GM23338 (cell line): ENCODE measurements at regions not wholly inside any gene's neighbourhood (a gene's known extent, or its start where the extent isn't known, plus 50 kb on each side); places are given as distances from the start of the nearest gene placed in this dataset.

Experiments used
- ATAC-seq: fragments of 200-7000 bp; cut with Tn5 transposase; 3 replicates; pipeline ENCODE4 v1.9.1; 2020
- DNase-seq: peaks from one replicate; pipeline ENCODE4 v3.0.0-alpha.2; 2015; ENCODE audit warnings: low spot score
- H2AFZ ChIP-seq: fragments of 200-600 bp; sonication (generic); 2 replicates; pipeline ENCODE4 v1.8.0; 2016; ENCODE audit warnings: antibody characterized with exemption, mild to moderate bottlenecking, moderate library complexity
- H3F3A ChIP-seq: fragments of 200-600 bp; sonication (generic); replicated peaks from 2 replicates; pipeline ENCODE4 v1.8.0; 2017; ENCODE audit warnings: antibody characterized with exemption, mixed run types, low read depth
- H3K27ac ChIP-seq: fragments of 200-600 bp; sonication (generic); 2 replicates; pipeline ENCODE4 v1.6.1; 2016; ENCODE audit warnings: low read depth
- H3K27me3 ChIP-seq: fragments of 200-600 bp; sonication (generic); 2 replicates; pipeline ENCODE4 v1.8.0; 2016; ENCODE audit warnings: mild to moderate bottlenecking, mixed run types, moderate library complexity; ENCODE audit not compliant: insufficient read depth
- H3K36me3 ChIP-seq: fragments of 200-600 bp; sonication (generic); 2 replicates; pipeline ENCODE4 v1.8.0; 2016; ENCODE audit warnings: mild to moderate bottlenecking; ENCODE audit not compliant: insufficient read depth
- H3K4me1 ChIP-seq: fragments of 200-600 bp; sonication (generic); 2 replicates; pipeline ENCODE4 v1.8.0; 2016; ENCODE audit warnings: mild to moderate bottlenecking, moderate library complexity; ENCODE audit not compliant: insufficient read depth
- H3K4me2 ChIP-seq: fragments of 200-600 bp; sonication (generic); 2 replicates; pipeline ENCODE4 v1.7.1; 2017; ENCODE audit warnings: mixed run types
- H3K4me3 ChIP-seq: fragments of 200-600 bp; sonication (generic); 2 replicates; pipeline ENCODE4 v1.6.1; 2016; ENCODE audit warnings: mixed run types
- H3K79me2 ChIP-seq: fragments of 200-600 bp; sonication (generic); replicated peaks from 2 replicates; pipeline ENCODE4 v1.8.0; 2017; ENCODE audit warnings: mild to moderate bottlenecking; ENCODE audit not compliant: insufficient read depth
- H3K9me2 ChIP-seq: fragments of 200-600 bp; sonication (generic); 2 replicates; pipeline ENCODE4 v1.8.0; 2017; ENCODE audit not compliant: insufficient read depth
- H4K20me1 ChIP-seq: fragments of 200-600 bp; sonication (generic); replicated peaks from 2 replicates; pipeline ENCODE4 v1.8.0; 2017; ENCODE audit warnings: mild to moderate bottlenecking; ENCODE audit not compliant: insufficient read depth
- H3K27ac Mint-ChIP-seq: 2 replicates; pipeline ENCODE4 v1.8.0; 2020; ENCODE audit warnings: inconsistent platforms, mild to moderate bottlenecking, moderate library complexity, mixed read lengths
- H3K27me3 Mint-ChIP-seq: 3 replicates; pipeline ENCODE4 v1.8.0; 2022; ENCODE audit warnings: low read depth, mild to moderate bottlenecking, moderate library complexity, mixed read lengths, inconsistent platforms; ENCODE audit not compliant: insufficient read depth, poor library complexity
- H3K36me3 Mint-ChIP-seq: 3 replicates; pipeline ENCODE4 v1.8.0; 2021; ENCODE audit warnings: low read depth, mild to moderate bottlenecking, inconsistent platforms, moderate library complexity, mixed read lengths
- H3K4me1 Mint-ChIP-seq: 3 replicates; pipeline ENCODE4 v1.8.0; 2020; ENCODE audit warnings: mild to moderate bottlenecking, inconsistent platforms, mixed read lengths
- H3K4me3 Mint-ChIP-seq: 3 replicates; pipeline ENCODE4 v1.8.0; 2021; ENCODE audit warnings: moderate library complexity, mild to moderate bottlenecking, inconsistent platforms, mixed read lengths
- H3K9me3 Mint-ChIP-seq: 3 replicates; pipeline ENCODE4 v1.8.0; 2020; ENCODE audit warnings: moderate library complexity, mild to moderate bottlenecking, inconsistent platforms, mixed read lengths
- CREB1 ChIP-seq: fragments of 250-450 bp; sonication (Bioruptor Pico); IDR thresholded peaks from 2 replicates; pipeline ENCODE4 v1.5.0; 2020; ENCODE audit warnings: low read depth, mild to moderate bottlenecking, moderate library complexity
- CTCF ChIP-seq, 2 experiments: fragments of 200-600 bp in 1 of 2; sonication (generic) in 1 of 2; conservative IDR thresholded peaks; 2 replicates each; pipeline versions ENCODE4 v1.5.1 to v1.6.1; 2016 to 2017; ENCODE audit warnings: antibody characterized with exemption in 2 of 2, low read depth in 2 of 2, mild to moderate bottlenecking in 2 of 2, moderate library complexity in 1 of 2
- ETS1 ChIP-seq: IDR thresholded peaks from 2 replicates; pipeline ENCODE4 v1.6.1; 2016; ENCODE audit warnings: antibody characterized with exemption
- EZH2 ChIP-seq: fragments of 200-600 bp; sonication (generic); IDR thresholded peaks from one replicate; pipeline ENCODE4 v1.8.0; 2017; ENCODE audit warnings: antibody characterized with exemption, mild to moderate bottlenecking, low read depth; ENCODE audit not compliant: unreplicated experiment
- EZH2phosphoT487 ChIP-seq: fragments of 200-600 bp; sonication (generic); IDR thresholded peaks from one replicate; pipeline ENCODE4 v1.8.1; 2018; ENCODE audit warnings: antibody characterized with exemption; ENCODE audit not compliant: unreplicated experiment
- JUNB ChIP-seq: IDR thresholded peaks from one replicate; pipeline ENCODE4 v1.6.1; 2016; ENCODE audit warnings: antibody characterized with exemption; ENCODE audit not compliant: unreplicated experiment
- NANOG ChIP-seq: IDR thresholded peaks from 2 replicates; pipeline ENCODE4 v1.6.1; 2016; ENCODE audit warnings: antibody characterized with exemption, borderline replicate concordance
- POLR2AphosphoS5 ChIP-seq: IDR thresholded peaks from 2 replicates; pipeline ENCODE4 v1.6.1; 2016; ENCODE audit warnings: antibody characterized with exemption, low read depth
- REST ChIP-seq: IDR thresholded peaks from one replicate; pipeline ENCODE4 v1.6.1; 2018; ENCODE audit warnings: antibody characterized with exemption; ENCODE audit not compliant: unreplicated experiment
- STAT1 ChIP-seq: IDR thresholded peaks from one replicate; pipeline ENCODE4 v1.6.1; 2016; ENCODE audit warnings: antibody characterized with exemption; ENCODE audit not compliant: unreplicated experiment
- ZNF114 ChIP-seq: fragments of 250-450 bp; sonication (Bioruptor Pico); IDR thresholded peaks from 2 replicates; pipeline ENCODE4 v1.5.0; 2020; ENCODE audit warnings: mild to moderate bottlenecking, moderate library complexity
- ZNF331 ChIP-seq: fragments of 250-450 bp; sonication (Bioruptor Pico); IDR thresholded peaks from 2 replicates; pipeline ENCODE4 v1.5.0; 2020; ENCODE audit warnings: low read depth, mild to moderate bottlenecking, moderate library complexity
- ZNF462 ChIP-seq: fragments of 250-450 bp; sonication (Bioruptor Pico); IDR thresholded peaks from 2 replicates; pipeline ENCODE4 v1.5.0; 2020; ENCODE audit warnings: mild to moderate bottlenecking, moderate library complexity

- H3K9me3 Mint-ChIP-seq: peaks cover 3% of the 10 kb centered on the region; the same call in 2 of the 3 replicates
Observed at GRCh38 chr2:82528288-82528687, 1930.8 kb downstream of the SUCLG1 start.

More at GRCh38 chr2:82528288-82528687, 1930.8 kb downstream of the SUCLG1 start:
- Histone ChIP-seq H3K9me2 (no peaks in the 10 kb centered on the region), H4K20me1 (no peaks in the 10 kb centered on the region), H3K4me1 (no peaks in the 10 kb centered on the region), H3K4me2 (no peak overlapping the region), H3F3A (no peaks in the 10 kb centered on the region), H3K36me3 (no peaks in the 10 kb centered on the region), H2AFZ (no peak overlapping the region), H3K79me2 (no peaks in the 10 kb centered on the region), H3K4me3 (no peak overlapping the region), H3K27me3 (no peaks in the 10 kb centered on the region), H3K27ac (no peak overlapping the region)
- Mint-ChIP-seq H3K27ac (no peak overlapping the region), H3K4me3 (no peak overlapping the region), H3K27me3 (peaks cover 4% of the 10 kb centered on the region), H3K4me1 (no peaks in the 10 kb centered on the region), H3K36me3 (no peaks in the 10 kb centered on the region)
- ATAC-seq (no peak), DNase-seq (no peak)
- TF ChIP-seq POLR2AphosphoS5 (no peak), ZNF114 (CRISPR knock-in tag) (no peak), JUNB (no peak), STAT1 (no peak), EZH2phosphoT487 (no peak), CTCF (conservative IDR thresholded peaks at IDR 0.05; ENCODE audit: low read depth in 2 of 2) (no peak), EZH2 (no peak), ETS1 (no peak), ZNF331 (CRISPR knock-in tag) (no peak), CREB1 (CRISPR knock-in tag) (no peak), REST (no peak), NANOG (no peak), ZNF462 (CRISPR knock-in tag) (no peak)
